Gastrocnemius medialis (tissue), 4 donors: ENCODE measurements at regions not wholly inside any gene's neighbourhood (a gene's known extent, or its start where the extent isn't known, plus 50 kb on each side); places are given as distances from the start of the nearest gene placed in this dataset.
"Not testable (repeated sequence)": the region's sequence is repeated elsewhere in the genome, so short reads cannot be mapped to it uniquely, and the experiment has no call there.

Experiments
- ATAC-seq, 2 donors: fragments of 150-250 bp; one replicate each; pipeline ENCODE4 v1.9.1; 2016
- DNase-seq, 2 donors: peaks; one replicate each; pipeline ENCODE4 v3.0.0-alpha.2; 2019
- H3K27ac ChIP-seq, 4 donors: fragments of 200-600 bp; sonication (generic); 1 replicate in 1 of 4; 2 replicates in 3 of 4; pipeline ENCODE4 v1.5.1; 2016 to 2018; ENCODE audit warnings: mild to moderate bottlenecking in 2 of 4, moderate library complexity in 1 of 4
- H3K27me3 ChIP-seq, 3 donors: fragments of 200-600 bp; sonication (generic) in 2 of 3; 1 replicate in 1 of 3; 2 replicates in 2 of 3; pipeline versions ENCODE4 v1.5.1 to v1.6.0; 2016 to 2019; ENCODE audit warnings: mild to moderate bottlenecking in 1 of 3, moderate library complexity in 1 of 3
- H3K36me3 ChIP-seq, 2 donors: fragments of 200-600 bp; sonication (generic) in 1 of 2; one replicate each; pipeline ENCODE4 v1.5.1; 2017 to 2018
- H3K4me1 ChIP-seq, 2 donors: fragments of 200-600 bp; sonication (generic) in 1 of 2; one replicate each; pipeline ENCODE4 v1.5.1; 2016 to 2017; ENCODE audit warnings: mild to moderate bottlenecking in 2 of 2
- H3K4me3 ChIP-seq, 4 donors: fragments of 200-600 bp; sonication (generic) in 3 of 4; 1 replicate in 1 of 4; 2 replicates in 3 of 4; pipeline ENCODE4 v1.5.1; 2016 to 2019; ENCODE audit warnings: mild to moderate bottlenecking in 2 of 4
- H3K9me3 ChIP-seq, 3 donors: fragments of 200-600 bp; sonication (generic) in 2 of 3; 1 replicate in 1 of 3; 2 replicates in 2 of 3; pipeline ENCODE4 v1.5.1; 2016 to 2019
- CTCF ChIP-seq, 5 experiments: fragments of 450-650 bp in 3 of 5; fragments of 200-600 bp in 2 of 5; sonication (generic) in 2 of 5; IDR thresholded peaks in 4 of 5; conservative IDR thresholded peaks in 1 of 5; 1 replicate in 4 of 5; 2 replicates in 1 of 5; pipeline ENCODE4 v1.5.1; 2016 to 2019; ENCODE audit warnings: antibody characterized with exemption in 5 of 5, mild to moderate bottlenecking in 3 of 5, moderate library complexity in 3 of 5
- POLR2A ChIP-seq, 2 donors: fragments of 450-650 bp; IDR thresholded peaks; one replicate each; pipeline ENCODE4 v1.6.1; 2017; ENCODE audit warnings: antibody characterized with exemption in 2 of 2, mild to moderate bottlenecking in 2 of 2, moderate library complexity in 2 of 2
- in situ Hi-C, 4 donors: fragments of 200-750 bp; cut with MboI; loops; one replicate each; pipeline versions ENCODE4 v1.15.0 to v1.8.0; 2017; ENCODE audit warnings: low sequenced_read_pairs in 4 of 4
- intact Hi-C: fragments of 100-400 bp; cut with DNase I; formaldehyde crosslinking; loops from one replicate; pipeline ENCODE4 v1.15.1; 2023; ENCODE audit warnings: low total_unique reads

- H3K4me3 ChIP-seq: no peak overlapping the region
- no peaks in the 10 kb centered on the region for H3K4me1 ChIP-seq
- ATAC-seq (no peak), DNase-seq (no peak)
- no peaks in the 10 kb centered on the region for H3K27me3 ChIP-seq
- TF ChIP-seq CTCF (IDR thresholded peaks at IDR 0.05 in 4 of 5, conservative IDR thresholded peaks at IDR 0.05 in 1 of 5): no peak
- in situ Hi-C loops: no loop called here
- no peaks in the 10 kb centered on the region for H3K9me3 ChIP-seq
- H3K27ac ChIP-seq: no peak overlapping the region
- intact Hi-C loops: no loop called here
- no peaks in the 10 kb centered on the region for H3K36me3 ChIP-seq
Observed at GRCh38 chr9:32886021-32886420, 102.7 kb downstream of the TMEM215 start.

- intact Hi-C loops, H3K4me3 ChIP-seq: not testable (repeated sequence)
Observed at GRCh38 chr9:32894485-32894884, 106.9 kb downstream of the APTX start.

GRCh38 chr9:32899181-32899580 lies 102.2 kb downstream of the APTX start:
- intact Hi-C loops (no loop called here), in situ Hi-C loops (no loop called here)
- no peak for ATAC-seq
- Histone ChIP-seq H3K27me3 (no peaks in the 10 kb centered on the region), H3K4me1 (no peaks in the 10 kb centered on the region), H3K27ac (no peak overlapping the region), H3K4me3 (no peak overlapping the region), H3K36me3 (no peaks in the 10 kb centered on the region), H3K9me3 (no peaks in the 10 kb centered on the region)
- no peak for TF ChIP-seq POLR2A (IDR thresholded peaks at IDR 0.05)
- no peak for TF ChIP-seq CTCF (IDR thresholded peaks at IDR 0.05 in 4 of 5, conservative IDR thresholded peaks at IDR 0.05 in 1 of 5)
- no peak for DNase-seq

More at GRCh38 chr9:32894485-32894884, 106.9 kb downstream of the APTX start:
- H3K27me3 ChIP-seq, H3K27ac ChIP-seq, in situ Hi-C loops, H3K9me3 ChIP-seq, H3K36me3 ChIP-seq, ATAC-seq, H3K4me1 ChIP-seq, DNase-seq: not testable (repeated sequence)

GRCh38 chr9:32899761-32900160 lies 101.7 kb downstream of the APTX start:
- no peaks in the 10 kb centered on the region for H3K4me1 ChIP-seq
- H3K36me3 ChIP-seq: no peaks in the 10 kb centered on the region
- H3K9me3 ChIP-seq: no peaks in the 10 kb centered on the region
- no peak for DNase-seq
- H3K4me3 ChIP-seq: no peak overlapping the region
- no peaks in the 10 kb centered on the region for H3K27me3 ChIP-seq
- TF ChIP-seq POLR2A (IDR thresholded peaks at IDR 0.05) (no peak), CTCF (IDR thresholded peaks at IDR 0.05 in 4 of 5, conservative IDR thresholded peaks at IDR 0.05 in 1 of 5) (no peak)
- no peak for ATAC-seq
- H3K27ac ChIP-seq: no peak overlapping the region
- in situ Hi-C loops (no loop called here), intact Hi-C loops (no loop called here)

- no peak overlapping the region for H3K27ac ChIP-seq
- no peak overlapping the region for H3K4me3 ChIP-seq
- intact Hi-C loops: no loop called here
- H3K27me3 ChIP-seq: no peaks in the 10 kb centered on the region
- H3K9me3 ChIP-seq: no peaks in the 10 kb centered on the region
- no peaks in the 10 kb centered on the region for H3K36me3 ChIP-seq
- DNase-seq (no peak), ATAC-seq (no peak)
- H3K4me1 ChIP-seq: no peaks in the 10 kb centered on the region
- in situ Hi-C loops: no loop called here
- no peak for TF ChIP-seq CTCF (IDR thresholded peaks at IDR 0.05 in 4 of 5, conservative IDR thresholded peaks at IDR 0.05 in 1 of 5)
- TF ChIP-seq POLR2A (IDR thresholded peaks at IDR 0.05): no peak
Observed at GRCh38 chr9:32906213-32906612, 95.2 kb downstream of the APTX start.
